Ecto neural progenitor cell (in vitro differentiated cells): ENCODE measurements at regions not wholly inside any gene's neighbourhood (a gene's known extent, or its start where the extent isn't known, plus 50 kb on each side); places are given as distances from the start of the nearest gene placed in this dataset.

Experiments
- DNase-seq: peaks from one replicate; pipeline ENCODE4 v3.0.0-alpha.2; 2018; ENCODE audit warnings: low spot score

DNA sequence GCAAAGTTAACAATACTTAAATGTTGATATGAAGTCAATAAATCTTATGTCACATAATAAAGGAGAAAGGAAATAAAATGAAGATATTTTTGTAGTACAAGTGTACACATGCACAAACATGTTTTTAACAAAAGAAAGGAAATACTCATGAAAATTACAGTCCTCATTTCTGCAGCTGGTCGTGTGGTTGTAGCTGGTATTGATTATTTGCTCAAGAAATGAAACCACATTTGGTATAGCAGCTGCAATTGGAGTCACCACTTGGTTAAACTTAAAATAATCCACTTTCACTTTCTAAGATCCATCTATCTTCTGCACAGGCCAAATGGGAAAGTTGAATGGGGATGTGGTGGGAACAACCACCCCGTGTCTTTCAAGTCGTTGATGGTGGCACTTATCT lies 580.5 kb upstream of the NRXN1 start:
- no peak for DNase-seq

DNA sequence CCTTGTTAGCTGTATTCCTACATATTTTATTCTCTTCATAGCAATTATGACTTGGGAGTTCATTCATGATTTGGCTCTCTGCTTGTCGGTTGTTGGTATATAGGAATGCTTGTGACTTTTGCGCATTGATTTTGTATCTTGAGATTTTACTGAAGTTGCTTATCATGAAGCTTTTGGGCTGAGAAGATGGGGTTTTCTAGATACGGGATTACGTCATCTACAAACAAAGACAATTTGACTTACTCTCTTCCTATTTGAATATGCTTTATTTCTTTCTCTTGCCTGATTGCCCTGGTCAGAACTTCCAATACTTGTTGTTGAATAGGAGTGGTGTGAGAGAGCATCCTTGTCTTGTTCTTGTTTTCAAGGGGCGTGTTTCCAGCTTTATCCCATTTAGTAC lies 569.8 kb upstream of the NRXN1 start:
- no peak for DNase-seq

GRCh38 chr2:51597086-51597485 lies 565.2 kb upstream of the NRXN1 start:
- DNase-seq, result no peak

- no peak for DNase-seq
These were observed 563.9 kb upstream of the NRXN1 start for GRCh38 chr2:51595836-51596235.

DNA sequence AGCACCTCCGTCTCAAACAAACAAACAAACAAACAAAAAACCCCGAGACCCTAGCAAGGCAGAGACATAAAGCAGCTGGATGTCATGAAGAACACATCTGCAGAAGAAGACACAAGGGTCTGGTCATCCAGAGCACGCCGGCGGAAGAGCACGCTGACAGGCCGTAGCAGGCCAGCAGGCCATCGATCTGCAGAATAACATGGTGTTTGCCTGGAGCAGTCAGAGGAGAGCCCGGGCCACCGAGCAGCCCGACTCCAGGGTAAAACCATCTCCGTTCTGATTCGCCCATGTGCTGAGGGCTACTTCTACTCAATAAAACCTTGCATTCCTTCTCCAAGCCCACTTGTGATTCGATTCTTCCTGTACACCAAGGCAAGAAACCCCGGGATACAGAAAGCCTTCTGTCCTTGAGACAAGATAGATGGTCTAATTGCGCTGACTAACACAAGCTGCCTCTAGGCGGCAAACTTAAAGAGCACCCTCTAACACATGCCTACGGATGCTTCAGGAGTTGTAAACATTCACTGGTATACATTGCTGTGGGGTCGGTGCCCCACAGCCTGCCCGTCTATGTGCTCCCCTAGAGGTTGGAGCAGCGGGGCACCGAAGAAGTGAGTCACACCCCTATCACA lies 549.8 kb upstream of the NRXN1 start:
- DNase-seq, result no peak

- no peak for DNase-seq
These were observed 547.5 kb upstream of the NRXN1 start for GRCh38 chr2:51579412-51579811.

- DNase-seq, result no peak
These were observed 543.2 kb upstream of the NRXN1 start for GRCh38 chr2:51575181-51575580.

DNA sequence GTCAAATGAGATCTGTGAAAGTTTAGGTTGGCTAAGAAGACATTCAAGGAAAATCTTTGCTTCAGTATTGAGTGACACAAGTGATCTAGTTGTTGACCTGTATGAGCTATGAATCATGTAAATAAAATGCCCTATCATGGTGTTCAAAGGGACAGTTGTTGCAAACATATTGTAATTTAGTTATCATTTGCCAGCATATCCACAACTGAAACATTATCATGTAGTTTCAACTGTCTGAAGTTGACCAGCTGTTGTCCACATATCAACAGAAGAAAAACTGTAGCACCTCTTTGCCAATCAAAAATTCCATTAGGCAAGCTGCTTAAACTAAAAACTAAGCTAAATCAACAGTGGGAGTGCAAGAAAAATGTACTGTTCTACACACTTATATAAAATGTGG lies 527.1 kb upstream of the NRXN1 start:
- DNase-seq, result no peak

DNA sequence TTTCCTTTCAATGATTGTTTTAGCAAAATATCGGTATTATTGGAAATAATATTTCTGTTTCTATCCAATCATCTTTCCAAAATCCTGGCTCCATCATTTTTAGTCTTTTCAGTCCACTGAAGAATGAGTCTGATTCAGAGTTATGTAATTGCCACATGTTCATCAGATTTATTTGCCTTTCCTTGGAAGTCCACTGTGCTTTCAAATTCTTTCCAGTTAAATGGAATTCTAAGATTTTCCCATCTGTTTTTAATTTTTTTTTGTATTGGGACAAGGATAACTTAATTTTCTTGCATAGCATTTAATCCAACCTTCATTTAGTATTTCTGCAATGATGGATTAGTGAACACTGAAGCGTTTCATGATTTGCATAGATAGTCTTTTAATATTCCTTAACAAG lies 521.5 kb upstream of the NRXN1 start:
- DNase-seq, result no peak

- no peak for DNase-seq
These were observed 503.8 kb upstream of the NRXN1 start for GRCh38 chr2:51535763-51536162.

DNA sequence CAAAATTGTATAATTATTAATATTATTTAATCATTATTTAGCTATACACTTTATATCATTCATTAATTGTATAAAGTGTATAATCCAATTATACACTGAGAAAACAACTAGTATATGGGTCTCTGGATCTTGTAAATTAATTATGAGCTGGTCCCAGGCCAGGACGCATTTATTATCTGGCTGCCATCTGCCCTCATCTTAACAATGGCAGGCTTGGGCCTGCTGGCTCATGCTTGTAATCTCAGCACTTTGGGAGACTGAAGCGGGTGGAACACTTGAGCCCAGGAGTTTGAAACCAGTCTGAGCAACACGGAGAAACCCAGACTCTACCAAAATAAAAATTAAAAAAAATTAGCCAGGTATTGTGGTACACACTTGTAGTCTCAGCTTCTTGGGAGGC lies 502.2 kb upstream of the NRXN1 start:
- DNase-seq, result no peak

GRCh38 chr2:51528156-51528555 lies 496.2 kb upstream of the NRXN1 start:
- no peak for DNase-seq

DNA sequence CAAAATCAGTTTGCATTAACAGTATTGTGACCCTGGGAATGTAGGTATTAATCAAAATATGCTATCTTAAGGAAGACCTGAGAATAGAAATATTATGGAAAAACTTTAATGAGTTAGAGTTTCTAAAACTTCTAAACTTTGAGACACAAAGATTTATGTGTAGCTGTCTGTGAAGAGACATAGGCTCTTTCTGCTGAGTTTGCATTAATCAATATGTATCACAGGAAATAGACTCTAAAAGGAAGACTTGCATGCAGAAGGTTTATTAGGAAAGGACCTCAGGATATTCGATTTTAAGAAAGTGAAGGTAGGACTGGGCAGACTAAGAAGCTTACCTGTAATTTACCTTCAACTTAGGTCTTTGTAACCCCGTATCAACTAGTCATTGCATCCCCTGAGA lies 494.8 kb upstream of the NRXN1 start:
- no peak for DNase-seq

- no peak for DNase-seq
These were observed 484.7 kb upstream of the NRXN1 start for GRCh38 chr2:51516667-51517066.

GRCh38 chr2:51511002-51511401 lies 479.1 kb upstream of the NRXN1 start:
- no peak for DNase-seq

- no peak for DNase-seq
These were observed 478.4 kb upstream of the NRXN1 start for GRCh38 chr2:51510303-51510702.

GRCh38 chr2:51505533-51505932 lies 473.6 kb upstream of the NRXN1 start:
- DNase-seq, result no peak

DNA sequence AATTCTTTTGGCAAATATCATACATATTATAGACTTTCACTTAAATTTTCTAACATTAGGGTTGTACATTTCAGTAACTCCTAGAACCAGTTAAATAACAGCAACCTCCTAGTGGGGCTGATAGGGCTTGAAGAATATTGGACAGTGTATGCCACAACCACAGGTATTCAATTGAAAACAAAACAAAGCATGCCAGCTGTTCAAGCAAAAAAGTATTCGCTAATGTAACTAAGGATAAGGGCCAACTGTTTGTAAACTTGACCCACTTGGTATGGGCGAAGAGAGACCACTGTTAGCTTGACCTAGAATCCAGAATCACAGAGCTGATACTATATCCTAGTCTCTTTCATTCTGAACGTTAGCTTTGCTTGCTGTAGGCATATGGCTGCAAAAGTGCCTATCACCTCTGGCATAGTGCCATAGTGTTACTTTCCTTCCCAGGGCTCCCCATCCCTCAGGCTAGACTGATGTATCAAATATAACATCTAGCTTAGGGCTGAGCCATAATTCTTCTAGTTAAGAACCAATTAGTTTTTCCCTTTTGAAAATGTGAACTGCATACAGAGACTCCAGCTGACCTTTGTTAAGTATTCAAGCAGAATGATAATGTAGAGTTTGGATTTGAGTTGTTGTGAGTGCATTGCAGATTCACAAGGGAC lies 458.8 kb upstream of the NRXN1 start:
- no peak for DNase-seq

DNA sequence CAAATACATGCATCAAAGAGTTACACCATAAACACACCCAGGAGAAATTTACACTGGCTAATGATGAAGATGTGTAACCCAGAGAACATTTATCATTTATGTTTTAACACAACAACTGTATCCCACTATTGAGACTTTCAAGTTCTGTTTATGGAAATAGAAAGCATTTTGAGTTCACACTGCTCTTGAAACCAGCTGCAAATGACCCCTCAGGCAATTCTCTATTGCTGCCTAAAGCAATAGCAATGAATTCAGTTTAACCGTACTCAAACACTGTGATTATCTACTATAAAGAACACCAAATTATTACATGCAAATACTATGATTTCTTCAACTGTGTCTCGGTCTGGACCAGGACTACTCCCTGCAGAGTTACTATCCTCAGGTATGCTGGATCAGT lies 452.7 kb upstream of the NRXN1 start:
- DNase-seq, result no peak

GRCh38 chr2:51483720-51484119 lies 451.8 kb upstream of the NRXN1 start:
- no peak for DNase-seq

- DNase-seq, result no peak
These were observed 440.9 kb upstream of the NRXN1 start for GRCh38 chr2:51472783-51473182.

GRCh38 chr2:51472300-51472699 lies 440.4 kb upstream of the NRXN1 start:
- DNase-seq, result no peak

DNA sequence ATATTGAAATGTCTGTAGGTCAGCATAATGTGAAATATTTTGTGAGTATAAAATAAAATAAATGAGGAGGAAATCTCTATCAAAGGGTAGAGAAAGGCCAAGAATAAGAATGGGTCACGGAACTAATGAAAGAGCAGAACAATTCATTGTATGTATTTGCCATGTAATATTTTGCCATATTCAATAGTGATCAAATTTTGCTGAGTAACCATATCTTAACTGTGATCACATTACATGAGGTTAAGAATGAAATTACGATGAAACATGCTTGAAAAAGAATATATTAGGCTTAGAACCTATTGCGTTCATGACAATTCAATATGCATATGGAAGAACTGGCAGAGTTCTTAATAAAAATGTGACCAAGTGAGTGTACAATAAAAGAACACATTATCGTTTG lies 437.2 kb upstream of the NRXN1 start:
- no peak for DNase-seq

- DNase-seq, result no peak
These were observed 433.4 kb upstream of the NRXN1 start for GRCh38 chr2:51465326-51465725.
